Spleen (tissue), 11 donors: ENCODE measurements at regions not wholly inside any gene's neighbourhood (a gene's known extent, or its start where the extent isn't known, plus 50 kb on each side); places are given as distances from the start of the nearest gene placed in this dataset.

Experiments used
- DNase-seq: peaks from one replicate; pipeline ENCODE4 v3.0.0-alpha.2; 2020
- H3K27ac ChIP-seq, 8 donors: fragments of 200-600 bp; sonication (generic) in 7 of 8; 1 replicate in 4 of 8; 2 replicates in 4 of 8; pipeline versions ENCODE4 v1.5.0 to v1.8.0; 2016 to 2021; ENCODE audit warnings: inconsistent platforms in 4 of 8, mild to moderate bottlenecking in 4 of 8, moderate library complexity in 1 of 8
- H3K27me3 ChIP-seq, 7 donors: fragments of 200-600 bp; sonication (generic) in 6 of 7; replicated peaks in 1 of 7; 1 replicate in 4 of 7; 2 replicates in 3 of 7; pipeline versions ENCODE4 v1.5.0 to v1.8.0; 2016 to 2021; ENCODE audit warnings: inconsistent platforms in 3 of 7, mild to moderate bottlenecking in 1 of 7
- H3K36me3 ChIP-seq, 6 donors: fragments of 200-600 bp; sonication (generic) in 5 of 6; 1 replicate in 4 of 6; 2 replicates in 2 of 6; pipeline versions ENCODE4 v1.5.0 to v1.8.0; 2016 to 2021; ENCODE audit warnings: inconsistent platforms in 2 of 6
- H3K4me1 ChIP-seq, 6 donors: fragments of 200-600 bp; sonication (generic) in 5 of 6; 1 replicate in 3 of 6; 2 replicates in 3 of 6; pipeline versions ENCODE4 v1.5.0 to v1.8.0; 2016 to 2021; ENCODE audit warnings: inconsistent platforms in 3 of 6
- H3K4me3 ChIP-seq, 8 donors: fragments of 200-600 bp; sonication (generic) in 7 of 8; 1 replicate in 4 of 8; 2 replicates in 4 of 8; pipeline versions ENCODE4 v1.5.0 to v1.8.0; 2016 to 2021; ENCODE audit warnings: inconsistent platforms in 4 of 8, mild to moderate bottlenecking in 4 of 8, moderate library complexity in 2 of 8
- H3K9me3 ChIP-seq, 8 donors: fragments of 200-600 bp; sonication (generic) in 7 of 8; 1 replicate in 4 of 8; 2 replicates in 4 of 8; pipeline versions ENCODE4 v1.5.0 to v1.8.0; 2016 to 2021; ENCODE audit warnings: inconsistent platforms in 4 of 8
- CTCF ChIP-seq, 11 experiments: fragments of 200-600 bp in 7 of 11; fragments of 450-650 bp in 4 of 11; sonication (generic) in 4 of 11; IDR thresholded peaks in 8 of 11; conservative IDR thresholded peaks in 3 of 11; 1 replicate in 7 of 11; 2 replicates in 4 of 11; pipeline versions ENCODE4 v1.4.0 to v1.8.0; 2016 to 2021; ENCODE audit warnings: antibody characterized with exemption in 11 of 11, inconsistent platforms in 4 of 11, mild to moderate bottlenecking in 1 of 11
- POLR2A ChIP-seq, 3 donors: fragments of 450-650 bp; IDR thresholded peaks; one replicate each; pipeline ENCODE4 v1.5.1; 2017; ENCODE audit warnings: antibody characterized with exemption in 3 of 3, mild to moderate bottlenecking in 1 of 3
- POLR2AphosphoS5 ChIP-seq, 3 donors: sonication (generic); formaldehyde crosslinking; IDR thresholded peaks; one replicate each; pipeline ENCODE4 v1.5.1; 2017; ENCODE audit warnings: antibody characterized with exemption in 3 of 3
- WGBS, 5 donors: extraction: QIAGEN DNeasy Blood & Tissue Kit in 3 of 5; methylation state at CpG; one replicate each; pipeline versions ENCODE4 v1.1.5 to v1.1.7; 2013 to 2018; 5-methylcytosine and 5-hydroxymethylcytosine counted together
- intact Hi-C: fragments of 100-400 bp; cut with DNase I; formaldehyde crosslinking; loops from one replicate; pipeline ENCODE4 v1.15.0; 2023; ENCODE audit warnings: low total_unique reads
- donor health status: healthy with polysubstance abuse.
- donor health status: DM: no; HTN: no; CAD: no; lungs with moderate emphysema.
- donor health status: DM: no; HTN: no; CAD: no.
- donor health status: Bipolar disorder and iron deficiency.
- donor health status: healthy.
- donor health status: DM: no; HTN: no; CAD: no.
- donor health status: DM: yes; HTN: yes; CAD: no.

GRCh38 chr16:54696522-54696921 is 234.1 kb upstream of the IRX5 start:
- Histone ChIP-seq H3K4me3 (no peak overlapping the region), H3K27me3 (peaks cover 0 to 3% (median 0%) of the 10 kb centered on the region in 7 donors), H3K27ac (no peak overlapping the region), H3K9me3 (peaks cover 0 to 15% (median 4%) of the 10 kb centered on the region in 8 donors), H3K4me1 (no peaks in the 10 kb centered on the region), H3K36me3 (no peaks in the 10 kb centered on the region)
- 62 to 70% (median 66%) methylated on average over 8 of the region's 8 CpGs for WGBS, 5 donors
- intact Hi-C loops: no loop called here
- no peak for TF ChIP-seq CTCF (IDR thresholded peaks at IDR 0.05 in 8 of 11, conservative IDR thresholded peaks at IDR 0.05 in 3 of 11)
- no peak for TF ChIP-seq POLR2AphosphoS5 (IDR thresholded peaks at IDR 0.05)
- no peak for TF ChIP-seq POLR2A (IDR thresholded peaks at IDR 0.05)
- DNase-seq: no peak

- Histone ChIP-seq H3K4me1 (no peaks in the 10 kb centered on the region), H3K27ac (no peak overlapping the region), H3K9me3 (peaks cover 0 to 8% (median 0%) of the 10 kb centered on the region in 8 donors), H3K4me3 (no peak overlapping the region), H3K36me3 (no peaks in the 10 kb centered on the region), H3K27me3 (peaks cover 0 to 3% (median 0%) of the 10 kb centered on the region in 7 donors)
- WGBS, 5 donors: 49 to 68% (median 58%) methylated on average over 2 of the region's 2 CpGs
- TF ChIP-seq CTCF (IDR thresholded peaks at IDR 0.05 in 8 of 11, conservative IDR thresholded peaks at IDR 0.05 in 3 of 11) (no peak), POLR2AphosphoS5 (IDR thresholded peaks at IDR 0.05) (no peak), POLR2A (IDR thresholded peaks at IDR 0.05) (no peak)
- no peak for DNase-seq
- intact Hi-C loops: no loop called here
These were observed 236.0 kb upstream of the IRX5 start for GRCh38 chr16:54694651-54695050.

GRCh38 chr16:54693864-54694263 is 236.8 kb upstream of the IRX5 start:
- H3K36me3 ChIP-seq: no peaks in the 10 kb centered on the region
- peaks cover 0 to 8% (median 0%) of the 10 kb centered on the region in 8 donors for H3K9me3 ChIP-seq
- intact Hi-C loops: no loop called here
- peaks cover 0 to 3% (median 0%) of the 10 kb centered on the region in 7 donors for H3K27me3 ChIP-seq
- no peak overlapping the region for H3K4me3 ChIP-seq
- no peak for DNase-seq
- TF ChIP-seq POLR2AphosphoS5 (IDR thresholded peaks at IDR 0.05): no peak
- no peak for TF ChIP-seq CTCF (IDR thresholded peaks at IDR 0.05 in 8 of 11, conservative IDR thresholded peaks at IDR 0.05 in 3 of 11)
- no peak for TF ChIP-seq POLR2A (IDR thresholded peaks at IDR 0.05)
- H3K4me1 ChIP-seq: no peaks in the 10 kb centered on the region
- H3K27ac ChIP-seq: no peak overlapping the region

- no peak for TF ChIP-seq POLR2AphosphoS5 (IDR thresholded peaks at IDR 0.05)
- no peak for TF ChIP-seq CTCF (IDR thresholded peaks at IDR 0.05 in 8 of 11, conservative IDR thresholded peaks at IDR 0.05 in 3 of 11)
- TF ChIP-seq POLR2A (IDR thresholded peaks at IDR 0.05): no peak
- Histone ChIP-seq H3K4me3 (no peak overlapping the region), H3K9me3 (peaks cover 0 to 8% (median 0%) of the 10 kb centered on the region in 8 donors), H3K36me3 (no peaks in the 10 kb centered on the region), H3K27me3 (peaks cover 0 to 3% (median 0%) of the 10 kb centered on the region in 7 donors), H3K27ac (no peak overlapping the region), H3K4me1 (no peaks in the 10 kb centered on the region)
- 50 to 57% (median 55%) methylated on average over 2 of the region's 2 CpGs for WGBS, 5 donors
- DNase-seq: no peak
- intact Hi-C loops: no loop called here
These were observed 240.0 kb upstream of the IRX5 start for GRCh38 chr16:54690710-54691109.
